Neuronal stem cell (in vitro differentiated cells): ENCODE measurements at regions not wholly inside any gene's neighbourhood (a gene's known extent, or its start where the extent isn't known, plus 50 kb on each side); places are given as distances from the start of the nearest gene placed in this dataset.

Experiments
- DNase-seq: peaks from one replicate; pipeline ENCODE4 v3.0.0-alpha.2; 2013; ENCODE audit warnings: low spot score
- H2AFZ ChIP-seq: one replicate; pipeline ENCODE4 v1.6.1; 2013; ENCODE audit warnings: mild to moderate bottlenecking, low read length, inconsistent platforms
- H2AK5ac ChIP-seq: 2 replicates; pipeline ENCODE4 v1.6.1; 2013; ENCODE audit warnings: low read depth, mild to moderate bottlenecking, inconsistent platforms, low read length, moderate library complexity, mixed read lengths
- H2BK120ac ChIP-seq: 2 replicates; pipeline ENCODE4 v1.6.1; 2013; ENCODE audit warnings: low read depth, mild to moderate bottlenecking, inconsistent platforms, low read length, moderate library complexity, mixed read lengths
- H2BK12ac ChIP-seq: one replicate; pipeline ENCODE4 v1.6.1; 2013; ENCODE audit warnings: low read length, inconsistent platforms
- H2BK15ac ChIP-seq: 2 replicates; pipeline ENCODE4 v1.6.1; 2013; ENCODE audit warnings: mild to moderate bottlenecking, low read length, inconsistent platforms, mixed read lengths
- H2BK5ac ChIP-seq: one replicate; pipeline ENCODE4 v1.6.1; 2013; ENCODE audit warnings: inconsistent platforms, mild to moderate bottlenecking, low read length, moderate library complexity
- H3K14ac ChIP-seq: one replicate; pipeline ENCODE4 v1.6.1; 2013; ENCODE audit warnings: low read length, inconsistent platforms
- H3K18ac ChIP-seq: 2 replicates; pipeline ENCODE4 v1.6.1; 2013; ENCODE audit warnings: low read length, inconsistent platforms
- H3K23ac ChIP-seq: 2 replicates; pipeline ENCODE4 v1.6.1; 2013; ENCODE audit warnings: low read depth, mild to moderate bottlenecking, mixed read lengths, low read length, inconsistent platforms; ENCODE audit not compliant: poor library complexity
- H3K27ac ChIP-seq: replicated peaks from 3 replicates; pipeline ENCODE4 v1.5.1; 2013; ENCODE audit warnings: low read length, inconsistent platforms
- H3K27me3 ChIP-seq, 3 experiments: 2 replicates each; pipeline ENCODE4 v1.6.1; 2013; ENCODE audit warnings: low read length in 3 of 3, mild to moderate bottlenecking in 2 of 3, inconsistent platforms in 1 of 3, low read depth in 1 of 3, mixed read lengths in 1 of 3, moderate library complexity in 1 of 3; ENCODE audit not compliant: control insufficient read depth in 3 of 3, insufficient read depth in 3 of 3
- H3K36me3 ChIP-seq, 2 donors: replicated peaks in 1 of 2; 2 replicates each; pipeline ENCODE4 v1.6.1; 2013; ENCODE audit warnings: low read length in 2 of 2; ENCODE audit not compliant: control insufficient read depth in 2 of 2, insufficient read depth in 2 of 2
- H3K4ac ChIP-seq: 2 replicates; pipeline ENCODE4 v1.6.1; 2013; ENCODE audit warnings: inconsistent platforms, mild to moderate bottlenecking, low read length, moderate library complexity
- H3K4me1 ChIP-seq, 2 donors: 1 replicate in 1 of 2; 2 replicates in 1 of 2; pipeline ENCODE4 v1.6.1; 2013; ENCODE audit warnings: low read length in 2 of 2, low read depth in 1 of 2; ENCODE audit not compliant: control insufficient read depth in 2 of 2, insufficient read depth in 1 of 2
- H3K4me2 ChIP-seq: one replicate; pipeline ENCODE4 v1.6.1; 2013; ENCODE audit warnings: mild to moderate bottlenecking, low read length, inconsistent platforms; ENCODE audit not compliant: insufficient read depth, poor library complexity, severe bottlenecking
- H3K4me3 ChIP-seq, 2 donors: 2 replicates each; pipeline ENCODE4 v1.5.1; 2013; ENCODE audit warnings: low read length in 2 of 2, mild to moderate bottlenecking in 2 of 2, inconsistent platforms in 1 of 2, moderate library complexity in 1 of 2
- H3K79me1 ChIP-seq: one replicate; pipeline ENCODE4 v1.6.1; 2013; ENCODE audit warnings: low read depth, mild to moderate bottlenecking, inconsistent platforms, low read length, moderate library complexity
- H3K9ac ChIP-seq: one replicate; pipeline ENCODE4 v1.6.1; 2013; ENCODE audit warnings: mild to moderate bottlenecking, low read depth, low read length, inconsistent platforms; ENCODE audit not compliant: poor library complexity
- H3K9me3 ChIP-seq, 2 donors: replicated peaks in 1 of 2; 2 replicates each; pipeline versions ENCODE3 to v1.6.1; 2013; ENCODE audit warnings: low read length in 2 of 2, mild to moderate bottlenecking in 2 of 2, inconsistent platforms in 1 of 2, low read depth in 1 of 2, mixed read lengths in 1 of 2, moderate library complexity in 1 of 2; ENCODE audit not compliant: control insufficient read depth in 2 of 2, insufficient read depth in 1 of 2
- H4K8ac ChIP-seq: one replicate; pipeline ENCODE4 v1.6.1; 2013; ENCODE audit warnings: low read depth, mild to moderate bottlenecking, inconsistent platforms, low read length, moderate library complexity
- H4K91ac ChIP-seq: one replicate; pipeline ENCODE4 v1.6.1; 2013; ENCODE audit warnings: low read length, low read depth, mild to moderate bottlenecking, inconsistent platforms; ENCODE audit not compliant: poor library complexity
- WGBS, 2 donors: extraction: QIAGEN DNeasy Blood & Tissue Kit; methylation state at CpG; one replicate each; pipeline ENCODE4 v1.1.7; 2013; ENCODE audit warnings: missing lambda C conversion rate in 2 of 2, mixed read lengths in 1 of 2; ENCODE audit not compliant: insufficient read length in 2 of 2, insufficient replicate concordance in 1 of 2; ENCODE audit errors: extremely low coverage in 2 of 2; 5-methylcytosine and 5-hydroxymethylcytosine counted together

GRCh38 chr5:53368516-53368915 is 111.9 kb upstream of the FST start:
- Histone ChIP-seq H3K4me1 (no peaks in the 10 kb centered on the region), H3K36me3 (no peaks in the 10 kb centered on the region), H3K4me3 (no peak overlapping the region), H2BK12ac (no peak overlapping the region), H2AK5ac (no peak overlapping the region), H3K9me3 (no peaks in the 10 kb centered on the region), H3K18ac (no peak overlapping the region), H3K27me3 (no peaks in the 10 kb centered on the region), H2BK120ac (no peak overlapping the region), H2AFZ (no peak overlapping the region), H4K91ac (no peak overlapping the region), H3K79me1 (no peaks in the 10 kb centered on the region), H4K8ac (no peak overlapping the region), H3K27ac (no peak overlapping the region), H3K14ac (no peak overlapping the region), H3K9ac (no peak overlapping the region), H3K4me2 (no peak overlapping the region), H3K4ac (no peak overlapping the region), H2BK5ac (no peak overlapping the region), H2BK15ac (no peak overlapping the region), H3K23ac (no peak overlapping the region)
- DNase-seq, result no peak
- WGBS, 2 donors, result no CpG with 5 or more reads among the region's 1 CpG

- Histone ChIP-seq H4K8ac (no peak overlapping the region), H3K18ac (no peak overlapping the region), H2AFZ (no peak overlapping the region), H3K27ac (no peak overlapping the region), H2BK12ac (no peak overlapping the region), H3K4me2 (no peak overlapping the region), H2BK5ac (no peak overlapping the region), H3K4me3 (no peak overlapping the region), H3K36me3 (no peaks in the 10 kb centered on the region), H3K14ac (no peak overlapping the region), H2AK5ac (no peak overlapping the region), H3K23ac (no peak overlapping the region), H3K9ac (no peak overlapping the region), H3K4me1 (no peaks in the 10 kb centered on the region), H4K91ac (no peak overlapping the region), H3K9me3 (no peaks in the 10 kb centered on the region), H3K79me1 (no peaks in the 10 kb centered on the region), H2BK120ac (no peak overlapping the region), H3K4ac (no peak overlapping the region), H2BK15ac (no peak overlapping the region), H3K27me3 (no peaks in the 10 kb centered on the region)
- no peak for DNase-seq
- no CpG with 5 or more reads among the region's 2 CpGs for WGBS, 2 donors
Measured at GRCh38 chr5:53368966-53369605, 111.3 kb upstream of the FST start.

- H3K27me3 ChIP-seq, result no peaks in the 10 kb centered on the region
- H2BK120ac ChIP-seq, result no peak overlapping the region
- DNase-seq, result no peak
- no peak overlapping the region for H3K23ac ChIP-seq
- no peak overlapping the region for H2AFZ ChIP-seq
- H2AK5ac ChIP-seq, result no peak overlapping the region
- no peaks in the 10 kb centered on the region for H3K4me1 ChIP-seq
- no peak overlapping the region for H4K8ac ChIP-seq
- H3K9ac ChIP-seq, result no peak overlapping the region
- H3K79me1 ChIP-seq, result no peaks in the 10 kb centered on the region
- H3K4me2 ChIP-seq, result no peak overlapping the region
- H3K18ac ChIP-seq, result no peak overlapping the region
- no CpG with 5 or more reads among the region's 3 CpGs for WGBS, 2 donors
- H2BK12ac ChIP-seq, result no peak overlapping the region
- no peaks in the 10 kb centered on the region for H3K9me3 ChIP-seq
- H3K4ac ChIP-seq, result no peak overlapping the region
- no peak overlapping the region for H3K4me3 ChIP-seq
- no peak overlapping the region for H4K91ac ChIP-seq
- no peak overlapping the region for H3K27ac ChIP-seq
- H3K36me3 ChIP-seq, result no peaks in the 10 kb centered on the region
- no peak overlapping the region for H3K14ac ChIP-seq
- no peak overlapping the region for H2BK15ac ChIP-seq
- no peak overlapping the region for H2BK5ac ChIP-seq
Measured at GRCh38 chr5:53369681-53370080, 110.7 kb upstream of the FST start.

- Histone ChIP-seq H2BK120ac (no peak overlapping the region), H3K27me3 (no peaks in the 10 kb centered on the region), H4K91ac (no peak overlapping the region), H3K36me3 (no peaks in the 10 kb centered on the region), H3K14ac (no peak overlapping the region), H3K9me3 (no peaks in the 10 kb centered on the region), H3K79me1 (no peaks in the 10 kb centered on the region), H2BK15ac (no peak overlapping the region), H4K8ac (no peak overlapping the region), H2BK5ac (no peak overlapping the region), H2AK5ac (no peak overlapping the region), H3K23ac (no peak overlapping the region), H3K9ac (no peak overlapping the region), H3K27ac (no peak overlapping the region), H3K4me1 (no peaks in the 10 kb centered on the region), H2AFZ (no peak overlapping the region), H3K4ac (no peak overlapping the region), H3K4me3 (no peak overlapping the region), H2BK12ac (no peak overlapping the region), H3K18ac (no peak overlapping the region), H3K4me2 (no peak overlapping the region)
- no CpG with 5 or more reads among the region's 3 CpGs for WGBS, 2 donors
- no peak for DNase-seq
Measured at GRCh38 chr5:53373451-53374158, 106.8 kb upstream of the FST start.
